ENCODE measurements at regions not wholly inside any gene's neighbourhood (a gene's known extent, or its start where the extent isn't known, plus 50 kb on each side); places are given as distances from the start of the nearest gene placed in this dataset.

DNA sequence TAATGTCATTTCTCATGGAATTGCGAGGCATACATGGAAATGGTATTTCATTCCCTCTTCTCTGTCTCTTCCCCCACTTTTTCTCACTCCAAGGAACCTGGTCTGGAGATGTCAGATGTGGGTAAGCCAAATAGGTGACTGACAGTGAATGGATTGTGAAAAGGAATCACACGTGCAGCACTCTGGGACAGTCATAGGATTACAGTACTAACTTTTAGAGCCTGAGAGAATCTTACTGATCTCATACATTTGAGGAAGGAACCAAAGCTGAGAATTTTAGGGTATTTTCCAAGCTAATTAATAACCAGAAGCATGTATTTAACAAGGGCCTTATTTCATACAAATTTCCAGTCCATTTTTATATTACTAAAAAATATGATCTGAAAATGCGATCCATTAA lies 58.1 kb upstream of the ERBB4 start:
- TF ChIP-seq, protein P1, sequence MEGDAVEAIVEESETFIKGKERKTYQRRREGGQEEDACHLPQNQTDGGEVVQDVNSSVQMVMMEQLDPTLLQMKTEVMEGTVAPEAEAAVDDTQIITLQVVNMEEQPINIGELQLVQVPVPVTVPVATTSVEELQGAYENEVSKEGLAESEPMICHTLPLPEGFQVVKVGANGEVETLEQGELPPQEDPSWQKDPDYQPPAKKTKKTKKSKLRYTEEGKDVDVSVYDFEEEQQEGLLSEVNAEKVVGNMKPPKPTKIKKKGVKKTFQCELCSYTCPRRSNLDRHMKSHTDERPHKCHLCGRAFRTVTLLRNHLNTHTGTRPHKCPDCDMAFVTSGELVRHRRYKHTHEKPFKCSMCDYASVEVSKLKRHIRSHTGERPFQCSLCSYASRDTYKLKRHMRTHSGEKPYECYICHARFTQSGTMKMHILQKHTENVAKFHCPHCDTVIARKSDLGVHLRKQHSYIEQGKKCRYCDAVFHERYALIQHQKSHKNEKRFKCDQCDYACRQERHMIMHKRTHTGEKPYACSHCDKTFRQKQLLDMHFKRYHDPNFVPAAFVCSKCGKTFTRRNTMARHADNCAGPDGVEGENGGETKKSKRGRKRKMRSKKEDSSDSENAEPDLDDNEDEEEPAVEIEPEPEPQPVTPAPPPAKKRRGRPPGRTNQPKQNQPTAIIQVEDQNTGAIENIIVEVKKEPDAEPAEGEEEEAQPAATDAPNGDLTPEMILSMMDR (IDR thresholded peaks at IDR 0.05): no peak

DNA sequence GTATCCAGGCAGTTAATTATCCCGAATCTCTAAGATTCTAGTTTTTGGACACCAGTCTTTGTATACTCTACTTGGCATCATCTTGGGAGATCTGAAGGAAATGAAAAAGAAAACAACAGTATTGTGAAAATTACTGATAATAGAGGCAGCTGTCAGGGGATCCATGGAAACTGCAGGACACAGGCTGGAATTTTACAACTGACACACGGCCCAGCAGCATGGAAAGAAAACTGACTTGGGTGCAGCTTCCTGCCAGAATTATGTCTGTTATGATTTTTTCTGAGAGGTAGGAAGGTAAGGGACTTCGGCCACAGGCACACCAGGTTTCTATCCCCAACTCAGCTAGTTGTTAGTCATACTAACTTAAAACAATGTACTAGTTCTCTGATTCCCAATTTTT lies 57.7 kb upstream of the ERBB4 start:
- TF ChIP-seq, protein P1 (IDR thresholded peaks at IDR 0.05): no peak

DNA sequence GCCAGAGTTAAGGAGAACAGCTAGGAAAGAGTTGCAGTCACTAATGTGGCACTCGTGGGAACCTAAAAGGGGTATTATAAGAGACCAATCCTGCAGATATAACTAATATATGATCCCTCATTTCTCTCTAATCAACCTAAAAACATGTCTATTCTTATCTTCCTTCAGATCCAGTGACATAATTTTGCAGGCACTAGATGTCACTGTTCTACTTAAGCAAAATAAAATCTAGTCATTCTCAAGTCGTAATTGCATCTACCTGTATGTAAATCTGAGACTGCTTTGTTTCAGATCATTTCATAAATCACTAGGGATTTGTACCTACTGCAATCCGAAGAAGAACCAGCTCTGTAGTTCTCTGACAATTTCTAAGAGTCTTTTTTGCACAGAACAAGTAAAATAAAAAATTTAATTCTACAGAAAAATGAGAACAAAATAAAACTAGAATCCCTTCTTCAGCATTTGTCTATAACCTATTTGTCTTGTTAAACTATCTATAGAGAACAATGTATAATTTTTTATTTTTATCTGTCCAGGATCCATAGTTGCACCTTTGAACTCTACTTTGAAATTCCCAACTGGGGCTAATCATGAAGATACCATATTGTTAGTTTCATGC lies 56.5 kb upstream of the ERBB4 start:
- TF ChIP-seq, protein P1 (IDR thresholded peaks at IDR 0.05): peak; percentile 49; the same call in 1 of the 2 replicates

DNA sequence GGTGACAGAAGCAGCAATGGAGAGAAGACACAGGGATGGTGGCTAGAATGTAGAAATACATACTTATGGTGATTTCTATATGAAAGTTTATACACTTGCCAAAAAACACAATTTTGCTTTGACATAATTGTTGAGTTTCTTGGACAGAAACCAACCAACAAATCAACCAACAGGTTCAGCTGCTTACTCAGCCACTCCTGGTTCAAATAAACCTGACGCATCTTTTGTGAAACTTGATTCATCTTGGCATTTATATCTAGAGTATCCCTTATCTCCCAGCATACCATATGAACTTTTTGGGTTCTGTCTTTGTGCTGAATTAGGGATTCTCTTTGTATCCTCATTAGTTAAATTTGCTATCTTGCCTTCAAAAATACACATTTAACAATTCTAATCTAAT lies 54.1 kb upstream of the ERBB4 start:
- TF ChIP-seq, protein P1 (IDR thresholded peaks at IDR 0.05): no peak

Data from LNCAP (cell line).